Hepatic stellate cell (primary cell): ENCODE measurements at regions not wholly inside any gene's neighbourhood (a gene's known extent, or its start where the extent isn't known, plus 50 kb on each side); places are given as distances from the start of the nearest gene placed in this dataset.

Source experiments
- DNase-seq: peaks from one replicate; pipeline ENCODE4 v3.0.0; 2011; ENCODE audit warnings: low spot score

DNA sequence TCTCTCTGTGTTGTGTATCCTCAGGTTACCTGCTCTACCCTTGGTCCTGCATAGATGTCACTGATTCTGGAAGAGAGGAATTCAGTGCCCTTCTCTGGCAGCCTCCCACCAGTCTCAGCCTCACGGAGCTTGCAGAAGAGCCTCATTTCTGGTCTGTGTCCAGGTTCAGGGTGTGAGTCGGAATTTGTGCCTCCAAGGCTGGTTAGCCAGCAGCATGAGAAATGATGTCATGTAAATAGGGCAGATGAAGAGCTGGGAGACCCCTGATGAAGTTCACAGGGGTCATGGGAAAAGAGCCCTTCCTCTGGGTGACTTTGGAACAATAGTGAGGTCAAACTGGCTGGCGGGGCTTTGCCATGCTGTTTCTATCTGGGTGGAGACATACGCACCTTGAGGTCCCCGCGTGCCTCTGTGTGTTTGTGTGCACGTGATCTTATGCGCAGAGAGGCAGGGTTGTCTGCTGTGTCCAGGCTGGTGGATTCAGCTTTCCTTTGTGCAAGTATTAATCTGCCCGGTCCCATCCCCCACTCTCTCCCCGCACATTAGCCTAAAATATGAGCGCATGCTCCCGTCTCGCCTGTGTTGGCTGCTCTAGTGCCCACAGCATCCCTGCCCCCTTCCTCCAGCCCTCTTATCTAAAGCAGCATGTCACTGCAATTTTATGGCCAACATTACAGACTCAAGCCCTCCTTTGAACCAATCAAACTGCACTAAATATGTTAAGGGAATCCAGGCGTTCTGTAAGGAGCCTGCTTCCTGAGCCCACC lies 256.3 kb upstream of the ZFHX3 start:
- no peak for DNase-seq

DNA sequence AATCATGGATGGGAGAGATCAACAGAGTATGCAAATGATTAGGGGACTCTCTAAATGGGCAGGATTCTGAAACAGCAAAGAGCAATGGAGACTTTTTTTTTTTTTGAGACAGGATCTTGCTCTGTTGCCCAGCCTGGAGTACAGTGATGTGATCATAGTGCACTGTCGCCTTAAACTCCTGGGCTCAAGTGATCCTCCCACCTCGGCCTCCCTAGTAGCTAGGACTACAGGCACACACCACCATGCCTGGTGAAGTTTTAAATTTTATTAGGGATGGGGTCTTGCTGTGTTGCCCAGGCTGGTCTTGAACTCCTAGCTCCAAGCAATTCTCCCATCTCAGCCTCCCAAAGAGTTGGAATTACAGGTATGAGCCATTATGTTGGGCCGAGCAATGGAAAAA lies 255.0 kb upstream of the ZFHX3 start:
- DNase-seq: no peak

DNA sequence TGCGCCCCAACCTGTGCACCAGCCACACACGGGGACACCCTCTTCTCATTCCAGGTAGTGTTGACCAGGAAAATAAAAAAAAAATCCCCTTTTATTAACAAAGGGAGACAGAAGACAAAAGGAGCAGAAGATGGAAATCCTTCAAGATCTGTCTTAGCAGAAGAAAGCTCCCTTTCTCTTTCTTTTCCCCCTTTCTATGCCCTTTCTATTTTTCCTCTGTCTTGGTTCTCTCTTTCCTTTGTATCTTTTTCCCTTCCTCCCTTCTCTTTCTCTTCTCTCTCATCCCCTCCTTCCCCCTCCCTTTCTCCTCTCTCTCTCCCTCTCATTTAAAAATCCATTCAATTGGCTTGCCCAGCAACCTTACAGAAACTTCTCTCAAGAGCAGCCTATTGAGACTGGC lies 254.1 kb upstream of the ZFHX3 start:
- no peak for DNase-seq

- no peak for DNase-seq
These were observed 251.4 kb upstream of the ZFHX3 start for GRCh38 chr16:73299346-73299745.

DNA sequence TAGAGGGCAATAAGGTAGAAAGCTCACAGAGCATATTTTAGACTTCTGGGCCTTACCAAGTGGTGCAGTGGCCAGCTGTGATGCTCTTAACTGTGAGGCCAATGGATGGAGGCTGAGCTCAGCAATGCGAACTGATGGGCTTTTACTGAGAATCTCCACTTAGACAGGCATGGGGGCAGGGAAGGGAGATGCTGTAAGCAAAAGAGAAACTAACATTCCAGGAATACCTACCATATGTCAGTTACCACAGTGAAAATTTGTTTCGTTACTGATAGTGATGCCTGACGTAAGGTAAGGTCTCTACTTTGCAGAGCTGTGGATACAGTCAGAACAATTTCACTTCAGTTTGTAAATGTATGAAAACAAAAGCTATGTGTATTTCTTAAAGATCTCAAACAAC lies 250.6 kb upstream of the ZFHX3 start:
- DNase-seq: peak; percentile 34

GRCh38 chr16:73290258-73290657 lies 242.3 kb upstream of the ZFHX3 start:
- DNase-seq: no peak

GRCh38 chr16:73289232-73289631 lies 241.3 kb upstream of the ZFHX3 start:
- no peak for DNase-seq

DNA sequence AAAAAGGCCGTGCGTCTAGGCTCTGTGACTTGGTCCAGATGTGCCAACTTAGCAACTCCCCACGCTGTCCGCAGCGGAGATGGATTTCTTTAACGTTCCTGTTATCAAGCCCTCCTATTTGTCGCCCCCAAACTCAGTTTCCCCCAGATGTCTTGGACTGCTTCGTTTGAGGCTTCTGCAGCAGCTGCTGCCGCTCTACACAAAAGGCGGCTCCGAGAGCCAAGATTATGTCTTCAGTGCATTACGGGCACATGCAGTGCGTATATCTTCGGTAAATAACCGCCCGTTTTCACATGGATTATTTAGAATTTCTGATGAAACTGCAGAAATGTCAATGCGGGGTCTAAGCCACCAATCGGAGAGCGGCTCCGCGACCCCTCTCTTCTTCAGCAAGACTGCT lies 240.6 kb upstream of the ZFHX3 start:
- no peak for DNase-seq

GRCh38 chr16:73287859-73288405 lies 240.0 kb upstream of the ZFHX3 start:
- DNase-seq: no peak

- no peak for DNase-seq
These were observed 238.7 kb upstream of the ZFHX3 start for GRCh38 chr16:73286346-73287267.

- DNase-seq: no peak
These were observed 237.7 kb upstream of the ZFHX3 start for GRCh38 chr16:73285436-73286201.

GRCh38 chr16:73280388-73280787 lies 232.5 kb upstream of the ZFHX3 start:
- DNase-seq: no peak

DNA sequence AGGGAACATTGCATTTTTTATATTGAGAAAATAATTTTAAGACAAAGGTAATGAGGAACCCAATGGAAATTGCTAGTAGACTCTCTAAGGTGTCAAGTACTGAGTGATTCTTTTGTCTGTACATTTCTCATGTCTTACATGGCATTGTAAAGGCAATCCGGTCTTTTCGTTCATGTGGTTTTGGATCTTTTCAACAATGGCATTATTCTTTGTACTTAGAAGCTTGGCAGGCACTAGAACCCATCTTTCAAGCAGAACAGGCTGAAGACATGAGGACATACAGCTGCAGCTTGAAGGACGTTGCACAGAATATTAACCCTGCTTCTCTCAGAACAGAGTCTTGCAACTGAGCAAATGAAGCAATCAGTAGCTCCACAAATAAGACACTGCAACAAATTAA lies 231.5 kb upstream of the ZFHX3 start:
- no peak for DNase-seq

DNA sequence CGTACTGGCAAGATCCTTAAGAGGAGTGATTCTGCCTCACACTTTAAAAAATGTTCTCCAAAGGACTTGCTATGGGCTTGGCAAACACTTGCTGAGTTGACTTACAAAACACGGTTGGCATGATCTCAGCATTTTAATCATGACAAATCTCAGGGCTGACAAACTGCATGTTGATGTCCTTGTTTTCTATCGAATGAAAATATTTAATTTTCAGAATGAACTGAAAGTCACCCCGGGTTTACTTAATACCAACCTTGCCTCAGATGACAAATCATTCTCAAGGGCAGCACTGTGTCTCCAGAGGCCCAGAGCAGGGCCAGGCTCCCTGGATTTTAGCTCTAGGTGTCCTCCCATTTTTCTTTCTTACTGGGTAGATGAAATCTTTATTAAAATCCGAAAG lies 229.1 kb upstream of the ZFHX3 start:
- DNase-seq: no peak

- DNase-seq: no peak
These were observed 227.5 kb upstream of the ZFHX3 start for GRCh38 chr16:73275448-73275847.

GRCh38 chr16:73275024-73275423 lies 227.1 kb upstream of the ZFHX3 start:
- no peak for DNase-seq

- DNase-seq: no peak
These were observed 226.2 kb upstream of the ZFHX3 start for GRCh38 chr16:73274140-73274539.

GRCh38 chr16:73268366-73268993 lies 220.6 kb upstream of the ZFHX3 start:
- peak; percentile 18 for DNase-seq

- no peak for DNase-seq
These were observed 218.0 kb upstream of the ZFHX3 start for GRCh38 chr16:73265935-73266334.

- DNase-seq: no peak
These were observed 217.4 kb upstream of the ZFHX3 start for GRCh38 chr16:73265124-73265837.

- no peak for DNase-seq
These were observed 215.0 kb upstream of the ZFHX3 start for GRCh38 chr16:73262931-73263330.
